Parathyroid adenoma (tissue), 2 donors: ENCODE measurements at regions not wholly inside any gene's neighbourhood (a gene's known extent, or its start where the extent isn't known, plus 50 kb on each side); places are given as distances from the start of the nearest gene placed in this dataset.

Experiments used
- H2AFZ ChIP-seq: fragments of 300-600 bp; sonication (generic); one replicate; pipeline ENCODE4 v1.7.0; 2017; ENCODE audit warnings: antibody characterized with exemption, mild to moderate bottlenecking
- H3K27ac ChIP-seq: fragments of 300-600 bp; sonication (generic); one replicate; pipeline ENCODE4 v1.7.0; 2017
- H3K27me3 ChIP-seq: fragments of 300-600 bp; sonication (generic); one replicate; pipeline ENCODE4 v1.7.0; 2017; ENCODE audit warnings: low read length; ENCODE audit not compliant: control insufficient read depth, insufficient read depth
- H3K36me3 ChIP-seq: fragments of 300-600 bp; sonication (generic); one replicate; pipeline ENCODE4 v1.7.0; 2017; ENCODE audit warnings: low read length; ENCODE audit not compliant: control insufficient read depth, insufficient read depth
- H3K4me1 ChIP-seq: fragments of 300-600 bp; sonication (generic); one replicate; pipeline ENCODE4 v1.7.0; 2017; ENCODE audit warnings: control low read depth
- H3K4me2 ChIP-seq: fragments of 300-600 bp; sonication (generic); one replicate; pipeline ENCODE4 v1.7.0; 2017; ENCODE audit warnings: low read length
- H3K4me3 ChIP-seq: fragments of 300-600 bp; sonication (generic); one replicate; pipeline ENCODE4 v1.7.0; 2017; ENCODE audit warnings: low read depth, low read length
- H3K79me2 ChIP-seq: fragments of 300-600 bp; sonication (generic); one replicate; pipeline ENCODE4 v1.7.0; 2017; ENCODE audit warnings: control low read depth
- H3K9ac ChIP-seq: fragments of 300-600 bp; sonication (generic); one replicate; pipeline ENCODE4 v1.7.0; 2017; ENCODE audit warnings: mild to moderate bottlenecking
- H3K9me3 ChIP-seq: fragments of 300-600 bp; sonication (generic); one replicate; pipeline ENCODE4 v1.7.0; 2017; ENCODE audit warnings: low read length; ENCODE audit not compliant: control insufficient read depth
- CTCF ChIP-seq: fragments of 300-600 bp; sonication (generic); IDR thresholded peaks from one replicate; pipeline ENCODE4 v1.7.0; 2017; ENCODE audit warnings: antibody characterized with exemption, mild to moderate bottlenecking
- donor health status: primary hyperparathyroidism.

- Histone ChIP-seq H2AFZ (no peak overlapping the region), H3K4me1 (no peaks in the 10 kb centered on the region), H3K4me3 (no peak overlapping the region), H3K9me3 (no peaks in the 10 kb centered on the region), H3K27ac (no peak overlapping the region), H3K4me2 (no peak overlapping the region), H3K36me3 (no peaks in the 10 kb centered on the region), H3K79me2 (no peaks in the 10 kb centered on the region), H3K27me3 (no peaks in the 10 kb centered on the region), H3K9ac (no peak overlapping the region)
- TF ChIP-seq CTCF: no peak
Observed at GRCh38 chr5:109588281-109589035, 101.3 kb upstream of the MAN2A1 start.

GRCh38 chr5:109584986-109585599 is 104.6 kb upstream of the MAN2A1 start:
- Histone ChIP-seq H3K27ac (no peak overlapping the region), H3K79me2 (no peaks in the 10 kb centered on the region), H3K36me3 (no peaks in the 10 kb centered on the region), H3K4me2 (no peak overlapping the region), H3K9ac (no peak overlapping the region), H3K4me1 (no peaks in the 10 kb centered on the region), H3K9me3 (no peaks in the 10 kb centered on the region), H3K27me3 (no peaks in the 10 kb centered on the region), H3K4me3 (no peak overlapping the region), H2AFZ (no peak overlapping the region)
- no peak for TF ChIP-seq CTCF

- Histone ChIP-seq H3K36me3 (no peaks in the 10 kb centered on the region), H2AFZ (no peak overlapping the region), H3K27me3 (no peaks in the 10 kb centered on the region), H3K4me1 (no peaks in the 10 kb centered on the region), H3K79me2 (no peaks in the 10 kb centered on the region), H3K9ac (no peak overlapping the region), H3K27ac (no peak overlapping the region), H3K4me2 (no peak overlapping the region), H3K4me3 (no peak overlapping the region), H3K9me3 (no peaks in the 10 kb centered on the region)
- no peak for TF ChIP-seq CTCF
Observed at GRCh38 chr5:109580225-109580624, 109.5 kb upstream of the MAN2A1 start.

GRCh38 chr5:109575506-109575905 is 114.2 kb upstream of the MAN2A1 start:
- Histone ChIP-seq H3K4me3 (no peak overlapping the region), H3K79me2 (no peaks in the 10 kb centered on the region), H2AFZ (no peak overlapping the region), H3K4me1 (no peaks in the 10 kb centered on the region), H3K27me3 (no peaks in the 10 kb centered on the region), H3K4me2 (no peak overlapping the region), H3K9me3 (no peaks in the 10 kb centered on the region), H3K36me3 (no peaks in the 10 kb centered on the region), H3K27ac (no peak overlapping the region), H3K9ac (no peak overlapping the region)
- no peak for TF ChIP-seq CTCF

GRCh38 chr5:109574985-109575384 is 114.7 kb upstream of the MAN2A1 start:
- no peak for TF ChIP-seq CTCF
- Histone ChIP-seq H3K4me2 (no peak overlapping the region), H3K4me3 (no peak overlapping the region), H3K27me3 (no peaks in the 10 kb centered on the region), H3K9ac (no peak overlapping the region), H3K36me3 (no peaks in the 10 kb centered on the region), H3K27ac (no peak overlapping the region), H3K4me1 (no peaks in the 10 kb centered on the region), H2AFZ (no peak overlapping the region), H3K9me3 (no peaks in the 10 kb centered on the region), H3K79me2 (no peaks in the 10 kb centered on the region)
